ENCODE measurements at regions not wholly inside any gene's neighbourhood (a gene's known extent, or its start where the extent isn't known, plus 50 kb on each side); places are given as distances from the start of the nearest gene placed in this dataset.

DNA sequence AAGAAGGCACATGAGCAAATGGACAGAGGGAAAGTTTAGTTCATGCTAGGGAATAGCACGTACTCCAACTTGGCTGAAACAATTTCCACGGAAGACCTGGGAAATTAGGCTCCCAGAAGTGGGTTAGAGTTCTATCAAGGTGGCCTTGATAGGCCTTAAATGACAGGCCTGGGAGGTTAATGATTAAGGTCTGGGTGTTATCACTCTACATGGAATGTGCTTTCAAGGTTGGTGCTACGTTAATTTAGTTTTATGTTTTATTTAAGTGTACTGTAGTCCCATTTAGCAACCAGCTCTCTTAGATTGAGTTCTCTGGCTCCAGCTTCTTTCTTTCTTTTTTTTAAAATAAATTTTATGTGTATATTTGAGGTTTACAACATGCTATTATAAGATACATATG, 121.4 kb upstream of the MEF2C start:
- TF ChIP-seq, protein P1, sequence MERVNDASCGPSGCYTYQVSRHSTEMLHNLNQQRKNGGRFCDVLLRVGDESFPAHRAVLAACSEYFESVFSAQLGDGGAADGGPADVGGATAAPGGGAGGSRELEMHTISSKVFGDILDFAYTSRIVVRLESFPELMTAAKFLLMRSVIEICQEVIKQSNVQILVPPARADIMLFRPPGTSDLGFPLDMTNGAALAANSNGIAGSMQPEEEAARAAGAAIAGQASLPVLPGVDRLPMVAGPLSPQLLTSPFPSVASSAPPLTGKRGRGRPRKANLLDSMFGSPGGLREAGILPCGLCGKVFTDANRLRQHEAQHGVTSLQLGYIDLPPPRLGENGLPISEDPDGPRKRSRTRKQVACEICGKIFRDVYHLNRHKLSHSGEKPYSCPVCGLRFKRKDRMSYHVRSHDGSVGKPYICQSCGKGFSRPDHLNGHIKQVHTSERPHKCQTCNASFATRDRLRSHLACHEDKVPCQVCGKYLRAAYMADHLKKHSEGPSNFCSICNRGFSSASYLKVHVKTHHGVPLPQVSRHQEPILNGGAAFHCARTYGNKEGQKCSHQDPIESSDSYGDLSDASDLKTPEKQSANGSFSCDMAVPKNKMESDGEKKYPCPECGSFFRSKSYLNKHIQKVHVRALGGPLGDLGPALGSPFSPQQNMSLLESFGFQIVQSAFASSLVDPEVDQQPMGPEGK (CRISPR knock-in tag; IDR thresholded peaks at IDR 0.05; ENCODE audit: borderline replicate concordance): no peak
- TF ChIP-seq GLIS3 (CRISPR knock-in tag; IDR thresholded peaks at IDR 0.05): no peak
- TF ChIP-seq RARB (CRISPR knock-in tag; IDR thresholded peaks at IDR 0.05): no peak
- no peak for TF ChIP-seq BACH2 (CRISPR knock-in tag; IDR thresholded peaks at IDR 0.05; ENCODE audit: borderline replicate concordance)
- no peak for TF ChIP-seq ZC3H10 (CRISPR knock-in tag; IDR thresholded peaks at IDR 0.05)
- no peak for TF ChIP-seq ZNF70 (CRISPR knock-in tag; IDR thresholded peaks at IDR 0.05)
- no peak for TF ChIP-seq TCF4 (CRISPR knock-in tag; IDR thresholded peaks at IDR 0.05; ENCODE audit: borderline replicate concordance)
- no peak for TF ChIP-seq ZNF8 (CRISPR knock-in tag; IDR thresholded peaks at IDR 0.05)
- no peak for TF ChIP-seq ZFP3 (CRISPR knock-in tag; IDR thresholded peaks at IDR 0.05)
- no peak for TF ChIP-seq ARNTL (CRISPR knock-in tag; IDR thresholded peaks at IDR 0.05; ENCODE audit: borderline replicate concordance, low read depth)
- TF ChIP-seq, protein P2, sequence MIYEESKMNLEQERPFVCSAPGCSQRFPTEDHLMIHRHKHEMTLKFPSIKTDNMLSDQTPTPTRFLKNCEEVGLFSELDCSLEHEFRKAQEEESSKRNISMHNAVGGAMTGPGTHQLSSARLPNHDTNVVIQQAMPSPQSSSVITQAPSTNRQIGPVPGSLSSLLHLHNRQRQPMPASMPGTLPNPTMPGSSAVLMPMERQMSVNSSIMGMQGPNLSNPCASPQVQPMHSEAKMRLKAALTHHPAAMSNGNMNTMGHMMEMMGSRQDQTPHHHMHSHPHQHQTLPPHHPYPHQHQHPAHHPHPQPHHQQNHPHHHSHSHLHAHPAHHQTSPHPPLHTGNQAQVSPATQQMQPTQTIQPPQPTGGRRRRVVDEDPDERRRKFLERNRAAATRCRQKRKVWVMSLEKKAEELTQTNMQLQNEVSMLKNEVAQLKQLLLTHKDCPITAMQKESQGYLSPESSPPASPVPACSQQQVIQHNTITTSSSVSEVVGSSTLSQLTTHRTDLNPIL (CRISPR knock-in tag; IDR thresholded peaks at IDR 0.05; ENCODE audit: low read depth): no peak
- no peak for TF ChIP-seq ESRRG (CRISPR knock-in tag; IDR thresholded peaks at IDR 0.05)
